Glomerular endothelial cell (primary cell): ENCODE measurements at regions not wholly inside any gene's neighbourhood (a gene's known extent, or its start where the extent isn't known, plus 50 kb on each side); places are given as distances from the start of the nearest gene placed in this dataset.
"Not testable (repeated sequence)": the region's sequence is repeated elsewhere in the genome, so short reads cannot be mapped to it uniquely, and the experiment has no call there.

Experiments
- DNase-seq: peaks from one replicate; pipeline ENCODE4 v3.0.0-alpha.2; 2011; ENCODE audit warnings: low read depth, low spot score; ENCODE audit errors: extremely low read depth

GRCh38 chr4:123024710-123025109 is 102.3 kb upstream of the NUDT6 start:
- DNase-seq = no peak

GRCh38 chr4:123025398-123025797 is 103.0 kb upstream of the NUDT6 start:
- DNase-seq = no peak

DNA sequence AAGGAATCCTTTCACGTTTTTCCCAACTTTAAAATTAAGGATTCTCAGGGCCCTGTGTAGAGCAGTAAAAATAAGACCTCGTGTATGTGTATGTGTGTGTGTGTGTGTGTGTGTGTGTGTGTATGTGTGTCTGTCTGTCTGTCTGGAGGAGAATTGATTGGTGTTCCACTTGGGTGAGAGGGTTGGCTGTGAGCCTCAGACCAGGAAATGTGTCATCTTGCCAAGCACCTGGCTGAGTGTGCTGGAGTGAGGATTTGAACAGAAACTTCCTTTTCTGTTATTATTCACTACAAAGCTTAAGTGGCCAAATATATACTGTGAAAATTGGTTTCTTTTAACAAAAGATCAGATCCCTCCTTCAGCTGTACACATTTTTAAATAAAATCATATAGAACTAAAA is 103.6 kb upstream of the NUDT6 start:
- not testable (repeated sequence) for DNase-seq

GRCh38 chr4:123031664-123032063 is 109.3 kb upstream of the NUDT6 start:
- no peak for DNase-seq

DNA sequence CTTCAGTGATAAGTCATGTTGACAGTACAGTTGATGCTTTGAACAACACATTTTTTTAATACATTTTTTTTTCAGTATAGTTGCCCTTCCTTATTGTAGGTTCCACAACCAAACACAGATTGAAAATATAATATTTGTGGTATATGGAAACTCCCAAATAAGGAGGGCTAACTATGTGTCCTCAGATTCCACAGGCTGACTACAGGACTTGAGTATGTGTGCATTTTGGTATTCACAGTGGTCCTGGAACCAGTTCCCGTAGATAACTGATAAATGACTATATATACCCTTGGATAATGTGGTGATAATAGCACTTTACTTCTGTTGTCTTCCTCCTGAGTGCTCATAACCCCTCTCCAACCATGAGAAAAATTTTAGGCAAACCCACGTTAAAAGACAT is 111.6 kb upstream of the NUDT6 start:
- no peak for DNase-seq

- no peak for DNase-seq
Measured at GRCh38 chr4:123035239-123035638, 112.8 kb upstream of the NUDT6 start.

GRCh38 chr4:123037804-123038203 is 115.4 kb upstream of the NUDT6 start:
- no peak for DNase-seq

GRCh38 chr4:123042095-123042494 is 119.7 kb upstream of the NUDT6 start:
- DNase-seq = no peak

DNA sequence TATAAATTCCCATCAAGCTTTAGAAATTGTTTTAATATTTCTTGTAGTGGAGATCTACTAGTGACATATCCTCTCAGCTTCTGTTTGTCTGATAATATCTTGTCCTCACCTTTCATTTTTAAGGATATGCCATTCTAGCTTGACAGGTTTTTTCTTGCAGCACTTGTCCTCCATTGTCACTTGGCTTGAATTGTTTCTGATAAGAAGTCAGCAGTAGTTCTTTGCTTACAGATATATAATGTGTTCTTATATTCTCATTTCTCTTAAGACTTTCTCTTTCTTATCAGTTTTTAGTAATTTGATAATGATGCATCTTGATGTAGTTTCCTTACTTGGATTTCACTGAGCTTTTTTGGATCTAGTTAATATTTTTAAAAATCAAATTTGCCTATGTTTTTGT is 120.6 kb upstream of the NUDT6 start:
- DNase-seq = no peak

DNA sequence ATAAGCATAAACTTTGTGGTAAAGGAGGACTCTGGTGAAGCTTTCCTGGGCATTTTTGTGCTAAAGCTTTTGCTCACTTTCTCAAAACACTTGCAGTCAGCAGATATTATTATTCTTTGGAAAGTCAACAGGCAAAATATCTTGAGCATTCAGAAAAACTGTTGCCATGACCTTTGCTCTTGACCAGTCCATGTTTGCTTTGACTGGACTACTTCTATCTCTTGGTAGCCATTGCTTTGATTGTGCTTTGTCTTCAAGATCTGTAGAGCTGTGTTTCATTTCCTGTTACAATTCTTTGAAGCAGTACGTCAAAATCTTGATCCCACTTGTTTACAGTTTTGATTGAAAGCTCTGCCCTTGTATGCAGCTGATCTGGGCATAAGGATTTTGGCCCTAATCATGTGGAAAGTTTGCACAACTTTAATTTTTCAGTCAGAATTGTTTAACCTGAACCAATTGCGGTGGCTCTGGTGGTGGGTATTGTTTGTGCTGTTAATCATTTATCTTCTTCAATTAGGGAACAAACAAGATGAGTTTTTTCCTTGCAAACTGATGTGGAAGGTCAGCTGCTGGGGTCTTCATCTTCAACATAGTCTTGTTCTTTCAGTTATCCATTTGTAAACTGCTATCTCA is 121.5 kb upstream of the NUDT6 start:
- no peak for DNase-seq

GRCh38 chr4:123046096-123046495 is 123.7 kb upstream of the NUDT6 start:
- DNase-seq = no peak

- no peak for DNase-seq
Measured at GRCh38 chr4:123050018-123050417, 127.6 kb upstream of the NUDT6 start.

GRCh38 chr4:123052007-123052406 is 129.6 kb upstream of the NUDT6 start:
- DNase-seq = no peak

DNA sequence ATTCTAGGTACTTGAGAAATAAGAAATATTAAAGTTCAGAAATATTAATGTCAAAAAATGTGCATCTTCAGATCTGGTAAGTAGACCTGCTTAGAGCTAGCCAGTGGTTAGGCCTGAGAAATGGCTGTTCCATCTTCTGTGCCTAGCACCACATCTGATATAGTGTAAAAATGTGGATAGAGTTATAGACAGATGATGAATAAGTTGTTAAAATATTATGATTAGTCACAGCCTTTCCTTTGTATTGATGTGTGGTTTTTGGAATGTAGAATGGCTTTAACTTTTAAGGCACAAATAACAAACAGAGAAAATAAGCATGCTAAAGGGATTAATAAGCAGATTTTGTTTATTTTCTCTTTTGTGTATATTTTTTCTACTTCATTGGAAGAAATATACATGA is 133.5 kb upstream of the NUDT6 start:
- no peak for DNase-seq

- no peak for DNase-seq
Measured at GRCh38 chr4:123060039-123060770, 137.8 kb upstream of the NUDT6 start.

DNA sequence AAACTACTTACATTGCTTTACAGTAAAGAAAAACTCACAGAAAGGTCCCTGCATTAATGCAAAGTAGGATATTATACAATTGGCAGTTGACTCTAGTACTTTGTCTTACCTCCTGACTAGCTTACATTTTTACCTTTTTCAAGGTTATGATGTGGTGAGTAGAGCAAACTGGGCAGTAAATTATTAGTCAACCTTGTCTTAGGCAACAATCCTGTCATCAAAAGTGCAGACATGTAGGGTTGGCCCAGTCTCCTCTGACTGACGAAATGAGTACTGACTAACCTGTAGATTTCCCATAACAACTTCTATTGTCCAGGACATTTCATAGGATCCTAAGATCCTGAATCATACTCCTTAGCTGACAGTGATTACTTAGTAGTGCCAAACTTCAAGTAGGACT is 142.0 kb upstream of the NUDT6 start:
- DNase-seq = no peak

DNA sequence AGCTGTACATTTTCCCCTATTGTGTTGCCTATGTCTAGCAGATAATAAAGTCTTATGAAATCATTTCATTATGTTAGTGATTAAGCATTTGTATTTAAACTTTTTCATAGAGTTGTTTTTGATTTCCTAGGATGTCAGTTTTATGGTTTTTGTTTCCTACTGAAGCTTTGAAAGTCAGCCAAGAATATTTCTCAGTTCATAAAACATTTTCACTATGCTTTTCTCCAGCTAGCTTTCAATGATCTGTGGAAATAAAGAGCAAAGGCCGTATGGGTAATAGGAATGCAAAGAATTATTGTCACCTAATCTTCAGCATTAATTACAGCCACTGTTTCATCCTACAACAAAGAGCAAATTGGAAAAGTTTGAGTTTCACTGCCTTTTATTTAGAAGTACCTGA is 145.7 kb upstream of the NUDT6 start:
- DNase-seq = no peak

GRCh38 chr4:123072060-123072459 is 149.7 kb upstream of the NUDT6 start:
- DNase-seq = no peak

- no peak for DNase-seq
Measured at GRCh38 chr4:123073650-123074049, 151.3 kb upstream of the NUDT6 start.

DNA sequence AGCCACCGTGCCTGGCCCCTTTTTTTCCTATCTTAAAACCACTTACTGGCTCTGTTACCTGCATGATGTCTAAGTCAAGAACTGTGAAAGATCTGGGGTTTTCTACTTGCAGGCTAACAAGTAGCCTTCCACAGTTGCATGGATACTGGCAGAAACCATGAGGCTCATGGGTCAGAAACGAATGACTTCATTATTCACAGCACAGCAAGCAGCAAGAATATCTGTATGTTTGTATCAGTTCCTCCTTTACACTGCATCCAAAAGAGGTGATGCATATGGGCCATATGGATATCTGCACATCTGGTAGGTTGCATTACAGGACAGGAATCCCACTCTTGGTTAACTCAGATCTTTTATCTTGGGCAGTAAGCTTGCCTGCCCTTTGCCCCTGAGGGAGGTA is 154.9 kb upstream of the NUDT6 start:
- no peak for DNase-seq

- no peak for DNase-seq
Measured at GRCh38 chr4:123081971-123082370, 159.6 kb upstream of the NUDT6 start.

GRCh38 chr4:123083646-123084045 is 161.2 kb upstream of the NUDT6 start:
- DNase-seq = no peak

DNA sequence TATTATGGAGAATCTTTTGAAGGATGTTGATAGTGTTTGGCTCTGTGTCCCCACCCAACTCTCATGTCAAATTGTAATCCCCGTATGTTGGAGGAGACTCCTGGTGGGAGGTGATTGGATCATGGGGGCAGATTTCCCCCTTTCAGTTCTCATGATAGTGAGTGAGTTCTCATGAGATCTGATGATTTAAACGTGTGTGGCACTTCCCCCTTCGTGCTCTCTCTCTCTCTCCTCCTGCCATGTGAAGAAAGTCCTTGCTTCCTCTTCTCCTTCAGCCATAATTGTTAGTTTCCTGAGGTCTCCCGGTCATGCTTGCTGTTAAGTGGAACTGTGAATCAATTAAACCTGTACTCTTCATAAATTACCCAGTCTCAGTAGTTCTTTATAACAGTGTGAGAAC is 166.1 kb upstream of the NUDT6 start:
- DNase-seq = no peak
